ENCODE measurements at regions not wholly inside any gene's neighbourhood (a gene's known extent, or its start where the extent isn't known, plus 50 kb on each side); places are given as distances from the start of the nearest gene placed in this dataset.
"Not testable (repeated sequence)": the region's sequence is repeated elsewhere in the genome, so short reads cannot be mapped to it uniquely, and the experiment has no call there.

GRCh38 chr4:49154308-49155103 is 168.4 kb downstream of the CWH43 start:
- DNase-seq = peak; percentile 73

GRCh38 chr4:49155270-49155669 is 169.2 kb downstream of the CWH43 start:
- DNase-seq = not testable (repeated sequence)

- not testable (repeated sequence) for DNase-seq
These were observed 170.2 kb downstream of the CWH43 start for GRCh38 chr4:49156309-49156708.

- not testable (repeated sequence) for DNase-seq
These were observed 171.6 kb downstream of the CWH43 start for GRCh38 chr4:49157630-49158029.

- not testable (repeated sequence) for DNase-seq
These were observed 175.1 kb downstream of the CWH43 start for GRCh38 chr4:49161111-49161541.

- DNase-seq = not testable (repeated sequence)
These were observed 178.8 kb downstream of the CWH43 start for GRCh38 chr4:49164916-49165315.

GRCh38 chr4:49177847-49178246 is 191.8 kb downstream of the CWH43 start:
- DNase-seq = not testable (repeated sequence)

- not testable (repeated sequence) for DNase-seq
These were observed 195.0 kb downstream of the CWH43 start for GRCh38 chr4:49181088-49181487.

GRCh38 chr4:49211396-49212194 is 225.5 kb downstream of the CWH43 start:
- not testable (repeated sequence) for DNase-seq

- not testable (repeated sequence) for DNase-seq
These were observed 227.2 kb downstream of the CWH43 start for GRCh38 chr4:49213250-49213649.

- not testable (repeated sequence) for DNase-seq
These were observed 227.7 kb downstream of the CWH43 start for GRCh38 chr4:49213750-49214149.

- not testable (repeated sequence) for DNase-seq
These were observed 228.5 kb downstream of the CWH43 start for GRCh38 chr4:49214453-49215081.

GRCh38 chr4:49215082-49215479 is 229.0 kb downstream of the CWH43 start:
- DNase-seq = not testable (repeated sequence)

GRCh38 chr4:49216606-49217005 is 230.5 kb downstream of the CWH43 start:
- DNase-seq = not testable (repeated sequence)

GRCh38 chr4:49217492-49217891 is 231.4 kb downstream of the CWH43 start:
- peak; percentile 31 for DNase-seq

GRCh38 chr4:49218094-49218493 is 232.0 kb downstream of the CWH43 start:
- not testable (repeated sequence) for DNase-seq

GRCh38 chr4:49218931-49219330 is 232.9 kb downstream of the CWH43 start:
- not testable (repeated sequence) for DNase-seq

GRCh38 chr4:49219489-49220225 is 233.6 kb downstream of the CWH43 start:
- not testable (repeated sequence) for DNase-seq

GRCh38 chr4:49221209-49221608 is 235.1 kb downstream of the CWH43 start:
- DNase-seq = no peak

GRCh38 chr4:49222810-49223209 is 236.7 kb downstream of the CWH43 start:
- DNase-seq = not testable (repeated sequence)

- DNase-seq = not testable (repeated sequence)
These were observed 240.3 kb downstream of the CWH43 start for GRCh38 chr4:49226216-49226866.

- DNase-seq = not testable (repeated sequence)
These were observed 241.9 kb downstream of the CWH43 start for GRCh38 chr4:49227941-49228340.
